ENCODE measurements at regions not wholly inside any gene's neighbourhood (a gene's known extent, or its start where the extent isn't known, plus 50 kb on each side); places are given as distances from the start of the nearest gene placed in this dataset.

DNA sequence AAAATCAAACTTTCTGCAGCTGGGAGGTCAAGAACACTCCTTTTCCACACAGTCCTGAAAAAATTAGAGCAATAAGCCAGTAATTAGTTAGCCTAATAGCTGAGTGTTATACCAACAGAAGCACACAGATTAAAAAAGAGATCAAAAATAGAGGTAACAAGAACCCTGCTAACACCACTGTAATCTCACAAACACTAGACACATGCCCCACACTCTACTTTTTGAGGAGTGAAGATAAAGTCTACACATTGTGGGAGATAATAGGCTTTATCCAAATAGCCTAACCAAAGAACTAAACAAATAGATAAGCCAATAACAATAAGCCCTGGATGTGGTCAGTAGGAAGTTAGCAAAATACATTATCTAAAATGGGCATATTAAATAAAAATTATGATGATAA is 372.7 kb upstream of the ANO5 start:
- Histone ChIP-seq H3K27me3 (no peaks in the 10 kb centered on the region), H3K4me3 (no peak overlapping the region), H3K9me3 (replicated peaks in 1 of 3) (no peaks in the 10 kb centered on the region), H3K4me1 (replicated peaks in 1 of 2) (no peaks in the 10 kb centered on the region), H3K27ac (no peak overlapping the region), H3K36me3 (replicated peaks in 1 of 2) (no peaks in the 10 kb centered on the region)
- DNase-seq: no peak
- TF ChIP-seq, protein P1, sequence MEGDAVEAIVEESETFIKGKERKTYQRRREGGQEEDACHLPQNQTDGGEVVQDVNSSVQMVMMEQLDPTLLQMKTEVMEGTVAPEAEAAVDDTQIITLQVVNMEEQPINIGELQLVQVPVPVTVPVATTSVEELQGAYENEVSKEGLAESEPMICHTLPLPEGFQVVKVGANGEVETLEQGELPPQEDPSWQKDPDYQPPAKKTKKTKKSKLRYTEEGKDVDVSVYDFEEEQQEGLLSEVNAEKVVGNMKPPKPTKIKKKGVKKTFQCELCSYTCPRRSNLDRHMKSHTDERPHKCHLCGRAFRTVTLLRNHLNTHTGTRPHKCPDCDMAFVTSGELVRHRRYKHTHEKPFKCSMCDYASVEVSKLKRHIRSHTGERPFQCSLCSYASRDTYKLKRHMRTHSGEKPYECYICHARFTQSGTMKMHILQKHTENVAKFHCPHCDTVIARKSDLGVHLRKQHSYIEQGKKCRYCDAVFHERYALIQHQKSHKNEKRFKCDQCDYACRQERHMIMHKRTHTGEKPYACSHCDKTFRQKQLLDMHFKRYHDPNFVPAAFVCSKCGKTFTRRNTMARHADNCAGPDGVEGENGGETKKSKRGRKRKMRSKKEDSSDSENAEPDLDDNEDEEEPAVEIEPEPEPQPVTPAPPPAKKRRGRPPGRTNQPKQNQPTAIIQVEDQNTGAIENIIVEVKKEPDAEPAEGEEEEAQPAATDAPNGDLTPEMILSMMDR (IDR thresholded peaks at IDR 0.05): no peak
- no peak for TF ChIP-seq POLR2A (IDR thresholded peaks at IDR 0.05)
- intact Hi-C loops (cut with DNase I): no loop called here

DNA sequence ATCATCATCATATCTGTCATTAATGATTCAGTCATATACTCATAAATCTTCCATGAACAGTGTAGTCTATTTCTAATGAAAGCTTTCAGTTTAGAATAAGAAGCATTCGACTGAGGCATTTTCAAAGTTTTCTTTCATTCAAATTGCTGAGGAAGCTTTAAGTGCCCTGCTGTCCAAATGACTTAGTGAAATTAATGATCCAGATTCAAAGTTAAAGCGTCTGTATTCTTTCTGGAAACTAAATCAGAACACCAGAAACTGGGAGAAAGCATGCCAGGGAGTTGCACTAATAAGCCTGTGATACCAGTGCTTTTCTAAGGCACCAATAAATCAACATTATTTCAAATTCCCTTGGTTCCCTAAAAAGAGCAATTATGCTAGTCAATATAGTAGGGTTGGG is 367.8 kb upstream of the ANO5 start:
- Histone ChIP-seq H3K27ac (no peak overlapping the region), H3K9me3 (replicated peaks in 1 of 3) (no peaks in the 10 kb centered on the region), H3K27me3 (no peaks in the 10 kb centered on the region), H3K4me3 (no peak overlapping the region), H3K36me3 (replicated peaks in 1 of 2) (no peaks in the 10 kb centered on the region), H3K4me1 (replicated peaks in 1 of 2) (no peaks in the 10 kb centered on the region)
- TF ChIP-seq, protein P1 (IDR thresholded peaks at IDR 0.05): no peak
- TF ChIP-seq POLR2A (IDR thresholded peaks at IDR 0.05): no peak
- DNase-seq: no peak
- intact Hi-C loops (cut with DNase I): no loop called here
- 59 to 76% (median 64%) methylated on average over 2 of the region's 2 CpGs for WGBS, 4 donors

DNA sequence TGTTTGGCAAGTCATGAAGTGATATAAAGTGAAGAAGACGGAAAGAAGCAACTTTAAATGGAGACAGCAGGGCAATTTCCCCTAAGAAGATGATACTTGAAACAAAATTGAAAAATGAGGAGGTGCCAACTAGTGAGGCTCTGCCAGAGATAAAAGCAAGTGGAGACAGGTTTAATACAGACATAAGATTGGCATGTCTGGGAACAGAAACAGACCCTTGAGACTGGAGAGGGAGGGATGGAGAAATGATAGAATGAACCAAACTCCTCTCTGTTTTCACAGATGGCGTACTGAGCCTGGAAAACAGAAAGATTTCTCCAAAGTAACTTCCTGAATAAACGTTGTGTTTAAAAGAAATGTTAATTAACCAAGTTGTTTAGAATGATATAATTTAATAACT is 354.5 kb upstream of the ANO5 start:
- DNase-seq: no peak
- Histone ChIP-seq H3K4me3 (no peak overlapping the region), H3K9me3 (replicated peaks in 1 of 3) (no peaks in the 10 kb centered on the region), H3K27me3 (no peaks in the 10 kb centered on the region), H3K36me3 (replicated peaks in 1 of 2) (no peaks in the 10 kb centered on the region), H3K4me1 (replicated peaks in 1 of 2) (no peaks in the 10 kb centered on the region), H3K27ac (no peak overlapping the region)
- TF ChIP-seq, protein P1 (IDR thresholded peaks at IDR 0.05): no peak
- TF ChIP-seq POLR2A (IDR thresholded peaks at IDR 0.05): no peak
- WGBS, 4 donors: 57 to 68% (median 63%) methylated on average over 3 of the region's 3 CpGs
- intact Hi-C loops (cut with DNase I): no loop called here

DNA sequence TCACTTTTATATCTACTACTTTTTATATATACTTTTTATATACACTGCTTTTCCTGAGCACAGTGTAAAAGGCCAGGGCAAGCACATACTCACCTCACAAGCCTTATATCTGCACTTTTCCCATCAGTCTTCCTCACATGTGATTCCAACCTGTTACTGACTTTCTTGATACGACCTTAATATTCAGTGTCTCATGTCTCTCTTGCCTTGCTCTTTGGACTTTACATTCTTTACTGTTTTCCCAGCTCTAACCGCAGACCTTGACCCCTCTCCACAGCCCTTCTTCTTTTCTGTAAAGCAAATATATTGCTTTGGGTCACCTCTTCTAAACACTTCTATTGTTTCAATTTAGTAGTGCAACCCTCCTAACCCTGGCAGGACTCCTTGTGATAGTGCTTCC is 353.1 kb upstream of the ANO5 start:
- H3K27ac ChIP-seq: no peak overlapping the region
- no peak for TF ChIP-seq POLR2A (IDR thresholded peaks at IDR 0.05)
- TF ChIP-seq, protein P1 (IDR thresholded peaks at IDR 0.05): no peak
- H3K27me3 ChIP-seq: no peaks in the 10 kb centered on the region
- no peak for DNase-seq
- no peaks in the 10 kb centered on the region for H3K4me1 ChIP-seq (replicated peaks in 1 of 2)
- H3K9me3 ChIP-seq (replicated peaks in 1 of 3): no peaks in the 10 kb centered on the region
- H3K4me3 ChIP-seq: no peak overlapping the region
- intact Hi-C loops (cut with DNase I): no loop called here
- H3K36me3 ChIP-seq (replicated peaks in 1 of 2): no peaks in the 10 kb centered on the region
- WGBS, 4 donors: 42 to 85% (median 55%) methylated on average over 2 of the region's 2 CpGs
